Prostate gland (tissue), 2 donors: ENCODE measurements at regions not wholly inside any gene's neighbourhood (a gene's known extent, or its start where the extent isn't known, plus 50 kb on each side); places are given as distances from the start of the nearest gene placed in this dataset.

ENCODE experiments used
- DNase-seq: peaks from one replicate; pipeline ENCODE4 v3.0.0-alpha.2; 2019; ENCODE audit warnings: low spot score
- H3K27ac ChIP-seq, 2 donors: fragments of 200-600 bp; sonication (generic); 2 replicates each; pipeline ENCODE4 v1.5.1; 2017 to 2019
- H3K27me3 ChIP-seq: fragments of 200-600 bp; sonication (generic); replicated peaks from 2 replicates; pipeline ENCODE4 v1.5.1; 2019; ENCODE audit not compliant: insufficient read depth
- H3K36me3 ChIP-seq, 2 donors: fragments of 200-600 bp; sonication (generic); 1 replicate in 1 of 2; 2 replicates in 1 of 2; pipeline versions ENCODE4 v1.5.1 to v1.8.1; 2017 to 2019
- H3K4me1 ChIP-seq: fragments of 200-600 bp; sonication (generic); replicated peaks from 2 replicates; pipeline ENCODE4 v1.5.1; 2019
- H3K4me3 ChIP-seq, 2 donors: fragments of 200-600 bp; sonication (generic); 2 replicates each; pipeline ENCODE4 v1.5.1; 2017 to 2019
- H3K9me3 ChIP-seq: fragments of 200-600 bp; sonication (generic); 2 replicates; pipeline ENCODE4 v1.5.1; 2017
- CTCF ChIP-seq, 4 experiments: fragments of 200-600 bp in 2 of 4; fragments of 450-650 bp in 2 of 4; sonication (generic) in 2 of 4; IDR thresholded peaks; 1 replicate in 3 of 4; 2 replicates in 1 of 4; pipeline ENCODE4 v1.5.1; 2016 to 2019; ENCODE audit warnings: antibody characterized with exemption in 4 of 4, mild to moderate bottlenecking in 2 of 4, moderate library complexity in 2 of 4
- POLR2A ChIP-seq: fragments of 450-650 bp; IDR thresholded peaks from one replicate; pipeline ENCODE4 v1.6.1; 2016; ENCODE audit warnings: antibody characterized with exemption, mild to moderate bottlenecking
- POLR2AphosphoS5 ChIP-seq: sonication (generic); formaldehyde crosslinking; IDR thresholded peaks from one replicate; pipeline ENCODE4 v1.6.1; 2017; ENCODE audit warnings: antibody characterized with exemption
- WGBS: methylation state at CpG from one replicate; pipeline ENCODE4 v1.1.5; 2018; 5-methylcytosine and 5-hydroxymethylcytosine counted together
- intact Hi-C: fragments of 100-400 bp; cut with DNase I; formaldehyde crosslinking; loops from one replicate; pipeline ENCODE4 v1.14.2; 2022

DNA sequence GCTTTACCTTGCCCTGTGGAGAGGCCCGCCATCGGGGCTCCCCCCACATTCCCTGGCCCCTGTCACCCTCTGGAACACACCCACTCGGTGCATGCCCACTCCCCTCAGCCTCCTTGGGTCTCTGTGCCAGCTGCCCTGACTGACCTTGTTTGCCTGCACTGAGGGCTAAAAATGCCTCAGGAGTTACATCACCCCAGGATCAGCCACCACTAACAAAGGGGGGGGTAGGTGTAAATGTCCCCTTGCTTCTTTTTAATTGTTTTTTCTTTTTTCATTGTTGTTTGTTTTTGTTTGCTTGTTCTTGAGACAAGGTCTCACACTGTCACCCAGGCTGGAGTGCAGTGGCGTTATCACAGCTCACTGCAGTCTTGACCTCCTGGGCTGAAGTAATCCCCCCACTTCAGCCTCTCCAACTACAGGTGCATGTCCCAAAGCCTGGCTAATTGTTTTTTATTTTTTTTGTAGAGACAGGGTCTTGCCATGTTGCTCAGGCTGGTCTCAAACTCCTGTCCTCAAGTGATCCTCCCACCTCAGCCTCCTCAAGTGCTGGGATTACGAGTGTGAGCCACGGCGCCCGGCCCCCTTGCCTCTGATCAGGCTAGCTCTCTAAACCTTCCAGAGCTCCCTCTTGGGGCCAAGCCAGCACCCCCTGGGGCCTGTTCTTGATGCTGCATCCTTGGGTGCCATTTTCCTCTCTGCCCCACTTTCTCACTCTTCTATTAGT, 297.1 kb downstream of the UQCRFS1 start:
- intact Hi-C loops, result no loop called here
- Histone ChIP-seq H3K9me3 (no peaks in the 10 kb centered on the region), H3K27me3 (no peaks in the 10 kb centered on the region), H3K4me1 (no peaks in the 10 kb centered on the region), H3K27ac (no peak overlapping the region), H3K4me3 (no peak overlapping the region), H3K36me3 (no peaks in the 10 kb centered on the region)
- no peak for DNase-seq
- TF ChIP-seq CTCF (IDR thresholded peaks at IDR 0.05) (no peak), POLR2A (no peak), POLR2AphosphoS5 (no peak)
- WGBS, result 65% methylated on average over 8 of the region's 8 CpGs

DNA sequence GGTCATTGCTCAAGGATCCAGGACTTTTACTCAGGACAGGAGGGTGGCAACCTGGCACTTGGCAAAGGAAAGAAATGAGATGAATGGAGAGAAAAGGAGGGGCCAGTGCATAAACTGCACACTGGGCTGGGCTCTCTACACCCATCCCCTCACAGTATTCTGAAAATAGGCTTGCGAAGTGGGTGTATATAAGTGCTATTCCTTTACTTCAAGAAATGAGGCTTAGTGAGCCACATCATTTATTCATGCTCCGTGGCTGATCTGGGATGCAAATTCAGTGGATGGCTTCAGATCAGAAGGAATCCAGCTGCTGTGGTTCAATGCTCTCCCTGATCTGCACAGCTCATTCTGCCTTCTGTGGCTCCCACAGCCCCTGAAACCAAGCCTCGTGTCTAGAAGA, 297.7 kb downstream of the UQCRFS1 start:
- no peaks in the 10 kb centered on the region for H3K27me3 ChIP-seq
- no peaks in the 10 kb centered on the region for H3K4me1 ChIP-seq
- TF ChIP-seq POLR2AphosphoS5 (no peak), POLR2A (no peak), CTCF (IDR thresholded peaks at IDR 0.05) (no peak)
- WGBS, result 68% methylated on average over 3 of the region's 3 CpGs
- intact Hi-C loops, result no loop called here
- no peaks in the 10 kb centered on the region for H3K36me3 ChIP-seq
- DNase-seq, result no peak
- H3K9me3 ChIP-seq, result no peaks in the 10 kb centered on the region
- H3K4me3 ChIP-seq, result no peak overlapping the region
- H3K27ac ChIP-seq, result no peak overlapping the region

- intact Hi-C loops, result no loop called here
- H3K4me1 ChIP-seq, result no peaks in the 10 kb centered on the region
- no peaks in the 10 kb centered on the region for H3K27me3 ChIP-seq
- no peak for TF ChIP-seq CTCF (IDR thresholded peaks at IDR 0.05)
- no peak for TF ChIP-seq POLR2AphosphoS5
- TF ChIP-seq POLR2A, result no peak
- DNase-seq, result no peak
- H3K27ac ChIP-seq, result no peak overlapping the region
- H3K36me3 ChIP-seq, result no peaks in the 10 kb centered on the region
- no peak overlapping the region for H3K4me3 ChIP-seq
- no peaks in the 10 kb centered on the region for H3K9me3 ChIP-seq
Observed at GRCh38 chr19:28914173-28914572, 298.8 kb downstream of the UQCRFS1 start.

DNA sequence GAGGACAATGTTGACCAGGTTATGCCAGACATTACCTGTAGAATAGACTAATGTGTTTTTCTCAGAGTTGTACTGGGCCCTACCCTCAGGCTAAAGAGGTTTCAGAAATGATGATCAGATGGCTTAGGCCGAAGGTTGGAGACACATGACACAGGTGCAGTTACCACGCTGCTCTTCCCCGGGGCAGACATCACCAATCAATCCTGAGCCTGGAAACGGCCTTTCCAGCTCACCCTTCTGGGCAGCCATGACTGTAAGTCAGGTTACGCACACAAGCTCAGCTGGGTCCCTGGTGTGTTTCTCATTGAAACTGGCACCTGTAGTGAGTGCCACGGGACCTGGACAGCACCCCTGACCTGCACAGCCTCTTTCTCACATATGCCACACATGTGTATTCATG, 299.3 kb downstream of the UQCRFS1 start:
- Histone ChIP-seq H3K36me3 (no peaks in the 10 kb centered on the region), H3K4me3 (no peak overlapping the region), H3K4me1 (no peaks in the 10 kb centered on the region), H3K27me3 (no peaks in the 10 kb centered on the region), H3K9me3 (no peaks in the 10 kb centered on the region), H3K27ac (no peak overlapping the region)
- DNase-seq, result no peak
- TF ChIP-seq CTCF (IDR thresholded peaks at IDR 0.05), result no peak
- TF ChIP-seq POLR2A, result no peak
- TF ChIP-seq POLR2AphosphoS5, result no peak
- intact Hi-C loops, result no loop called here
- WGBS, result 70% methylated on average over 6 of the region's 6 CpGs

GRCh38 chr19:28908941-28909340, 304.0 kb downstream of the UQCRFS1 start:
- WGBS, result 74% methylated on average over 8 of the region's 8 CpGs
- Histone ChIP-seq H3K36me3 (no peaks in the 10 kb centered on the region), H3K9me3 (no peaks in the 10 kb centered on the region), H3K4me1 (no peaks in the 10 kb centered on the region), H3K27me3 (no peaks in the 10 kb centered on the region), H3K4me3 (no peak overlapping the region), H3K27ac (no peak overlapping the region)
- TF ChIP-seq POLR2AphosphoS5, result no peak
- TF ChIP-seq CTCF (IDR thresholded peaks at IDR 0.05), result no peak
- no peak for TF ChIP-seq POLR2A
- intact Hi-C loops, result no loop called here
- DNase-seq, result no peak
